HL-60/S4 treated with phorbol 12-myristate 13-acetate at 8.2 ng/mL for 4 days and 3 days (cell line): ENCODE measurements at regions not wholly inside any gene's neighbourhood (a gene's known extent, or its start where the extent isn't known, plus 50 kb on each side); places are given as distances from the start of the nearest gene placed in this dataset.

Experiments used
- in situ Hi-C: fragments of 300-500 bp; cut with MboI; formaldehyde crosslinking; loops from 2 replicates; pipeline ENCODE4 v1.15.0; 2022; ENCODE audit warnings: low sequenced_read_pairs

- in situ Hi-C loops: no loop called here
These were observed 77.4 kb downstream of the NCOR2 start for GRCh38 chr12:124489915-124490583.

- in situ Hi-C loops: no loop called here
These were observed 78.2 kb downstream of the NCOR2 start for GRCh38 chr12:124489220-124489619.

- in situ Hi-C loops: no loop called here
These were observed 78.9 kb downstream of the NCOR2 start for GRCh38 chr12:124488520-124488919.

GRCh38 chr12:124487834-124488165, 79.6 kb downstream of the NCOR2 start:
- in situ Hi-C loops: no loop called here

GRCh38 chr12:124487066-124487833, 80.2 kb downstream of the NCOR2 start:
- in situ Hi-C loops: no loop called here

GRCh38 chr12:124486346-124486963, 81.0 kb downstream of the NCOR2 start:
- in situ Hi-C loops: no loop called here

- in situ Hi-C loops: no loop called here
These were observed 82.0 kb downstream of the NCOR2 start for GRCh38 chr12:124485371-124485770.

GRCh38 chr12:124484526-124484953, 82.9 kb downstream of the NCOR2 start:
- in situ Hi-C loops: no loop called here

GRCh38 chr12:124484067-124484466, 83.3 kb downstream of the NCOR2 start:
- in situ Hi-C loops: no loop called here

GRCh38 chr12:124482901-124483799, 84.3 kb downstream of the NCOR2 start:
- in situ Hi-C loops: no loop called here

- in situ Hi-C loops: no loop called here
These were observed 84.9 kb downstream of the NCOR2 start for GRCh38 chr12:124482567-124482893.

GRCh38 chr12:124481772-124482566, 85.4 kb downstream of the NCOR2 start:
- in situ Hi-C loops: no loop called here

GRCh38 chr12:124481257-124481750, 86.1 kb downstream of the NCOR2 start:
- in situ Hi-C loops: no loop called here

- in situ Hi-C loops: no loop called here
These were observed 86.7 kb downstream of the NCOR2 start for GRCh38 chr12:124480469-124481256.

GRCh38 chr12:124479680-124480468, 87.5 kb downstream of the NCOR2 start:
- in situ Hi-C loops: no loop called here

- in situ Hi-C loops: no loop called here
These were observed 88.3 kb downstream of the NCOR2 start for GRCh38 chr12:124478985-124479645.

GRCh38 chr12:124478416-124478815, 89.0 kb downstream of the NCOR2 start:
- in situ Hi-C loops: no loop called here
